COR-L47 (cell line): ENCODE measurements at regions not wholly inside any gene's neighbourhood (a gene's known extent, or its start where the extent isn't known, plus 50 kb on each side); places are given as distances from the start of the nearest gene placed in this dataset.

Experiments used
- DNase-seq: peaks from one replicate; lab custom pipeline; 2025; lab: John Stamatoyannopoulos, UW

- no peak for DNase-seq
Observed at GRCh38 chr12:74985986-74986319, 223.7 kb downstream of the KCNC2 start.

GRCh38 chr12:74988156-74988555 is 221.5 kb downstream of the KCNC2 start:
- no peak for DNase-seq
